Fibroblast of skin of left quadriceps (primary cell): ENCODE measurements at regions not wholly inside any gene's neighbourhood (a gene's known extent, or its start where the extent isn't known, plus 50 kb on each side); places are given as distances from the start of the nearest gene placed in this dataset.
"Not testable (repeated sequence)": the region's sequence is repeated elsewhere in the genome, so short reads cannot be mapped to it uniquely, and the experiment has no call there.

Experiments
- DNase-seq, 2 experiments: peaks; one replicate each; pipeline ENCODE4 v3.0.0-alpha.2; 2013; ENCODE audit warnings: low read depth in 2 of 2

DNA sequence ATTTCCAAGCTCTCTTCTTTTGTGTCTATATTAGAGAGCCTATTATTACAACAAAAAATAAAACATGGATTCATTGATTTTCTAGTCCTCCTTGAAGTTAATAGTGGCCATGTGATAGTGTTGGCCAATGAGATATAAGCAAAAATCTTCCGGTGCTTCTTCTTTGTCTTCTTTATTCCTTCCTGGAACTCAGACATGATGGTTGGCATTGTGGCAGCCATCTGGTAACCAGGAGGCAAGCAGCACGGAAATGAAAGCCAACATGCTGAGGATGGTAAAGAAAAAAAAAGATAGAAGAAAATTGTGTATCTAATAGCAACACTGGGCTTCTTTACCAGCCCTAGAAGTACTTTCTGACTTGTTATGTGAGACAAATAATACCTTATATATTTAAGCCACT lies 50.8 kb upstream of the SEL1L start:
- DNase-seq: no peak

DNA sequence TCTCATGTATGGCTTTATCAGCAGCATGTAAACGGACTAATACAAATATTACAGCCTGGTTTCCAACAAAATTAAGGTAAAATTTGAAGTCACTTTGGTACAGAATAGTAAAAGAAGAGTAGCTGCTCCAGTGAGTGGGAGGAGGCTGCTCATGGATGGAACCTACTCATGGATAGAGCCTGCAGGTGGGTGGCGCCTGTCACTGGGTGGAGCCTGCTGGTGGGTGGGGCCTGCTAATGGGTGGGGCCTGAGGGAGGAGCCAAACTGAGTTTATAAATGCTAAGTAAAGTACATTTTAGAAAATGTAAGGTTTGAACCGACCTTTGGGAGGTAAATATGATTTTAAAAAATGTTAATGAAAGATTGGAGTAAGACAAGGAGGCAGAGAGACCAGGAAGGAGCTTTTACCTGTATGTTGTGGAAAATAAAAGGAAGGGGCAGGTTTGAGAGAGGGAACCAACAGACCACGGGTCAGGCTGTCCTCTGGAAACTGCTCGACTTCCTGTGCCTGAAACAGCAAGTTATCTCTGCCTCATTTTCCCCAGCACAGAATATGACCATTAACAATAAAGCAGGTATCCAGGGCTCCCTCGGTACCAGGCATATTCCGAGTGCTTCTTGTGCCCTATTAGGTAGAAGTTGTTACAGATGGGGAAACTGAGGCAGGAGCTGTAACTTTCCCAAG lies 55.9 kb upstream of the SEL1L start:
- no peak for DNase-seq

DNA sequence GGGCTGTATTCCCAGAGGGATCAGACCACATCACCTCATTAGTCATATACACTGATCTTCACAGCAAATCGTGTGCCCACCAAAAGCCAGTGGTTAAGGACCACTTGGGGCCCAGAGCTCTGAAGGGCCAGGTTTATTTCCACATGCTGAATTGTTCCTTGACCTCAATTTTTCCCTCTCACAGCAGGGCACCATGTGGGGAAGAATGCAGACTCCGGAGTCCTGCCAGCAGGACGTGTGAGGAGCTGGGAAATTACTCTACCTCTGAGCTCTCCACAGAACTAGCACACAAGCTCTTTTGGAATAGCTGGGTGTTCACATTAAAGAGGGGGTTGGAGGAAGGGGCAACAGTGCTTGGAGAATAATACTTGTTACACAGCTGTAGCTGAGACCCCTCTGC lies 57.6 kb upstream of the SEL1L start:
- no peak for DNase-seq

DNA sequence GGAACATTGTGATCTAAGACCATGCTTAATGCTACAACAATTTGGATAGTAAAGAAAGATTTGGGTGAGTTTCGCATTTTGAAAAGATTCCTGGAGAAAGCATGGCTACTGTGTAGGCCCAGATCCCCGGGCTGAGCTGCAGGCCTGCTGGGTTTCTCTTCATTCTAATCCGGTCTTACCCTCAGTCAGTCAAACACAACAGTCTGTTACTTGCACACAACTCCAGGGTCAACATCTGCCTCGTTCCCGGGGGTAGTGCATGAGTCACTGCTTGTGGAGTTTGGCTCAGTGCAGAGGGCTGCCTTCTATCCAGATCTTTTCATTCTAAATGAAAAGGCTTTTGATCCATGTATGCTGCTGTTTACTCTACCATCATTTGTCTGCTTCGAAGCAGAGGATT lies 60.4 kb upstream of the SEL1L start:
- DNase-seq: no peak

DNA sequence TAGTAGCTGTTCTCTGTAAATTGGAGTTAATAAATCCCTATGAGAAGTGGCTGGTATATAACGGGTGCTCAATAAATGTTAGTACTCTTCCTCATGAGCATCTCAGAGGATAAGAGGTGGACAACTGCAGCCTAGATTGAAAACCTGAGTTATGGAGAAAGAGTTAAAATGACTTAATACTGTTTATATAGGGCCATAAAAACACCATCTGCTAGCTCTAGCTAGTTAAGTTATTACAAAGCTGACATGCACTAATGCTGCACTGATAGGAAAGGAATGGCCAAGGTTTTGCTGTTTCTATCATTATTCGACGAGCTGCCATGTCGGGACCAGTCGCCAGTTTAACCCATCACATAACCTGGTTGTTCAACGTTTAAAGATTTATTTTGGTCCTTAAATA lies 72.0 kb upstream of the SEL1L start:
- DNase-seq: no peak

DNA sequence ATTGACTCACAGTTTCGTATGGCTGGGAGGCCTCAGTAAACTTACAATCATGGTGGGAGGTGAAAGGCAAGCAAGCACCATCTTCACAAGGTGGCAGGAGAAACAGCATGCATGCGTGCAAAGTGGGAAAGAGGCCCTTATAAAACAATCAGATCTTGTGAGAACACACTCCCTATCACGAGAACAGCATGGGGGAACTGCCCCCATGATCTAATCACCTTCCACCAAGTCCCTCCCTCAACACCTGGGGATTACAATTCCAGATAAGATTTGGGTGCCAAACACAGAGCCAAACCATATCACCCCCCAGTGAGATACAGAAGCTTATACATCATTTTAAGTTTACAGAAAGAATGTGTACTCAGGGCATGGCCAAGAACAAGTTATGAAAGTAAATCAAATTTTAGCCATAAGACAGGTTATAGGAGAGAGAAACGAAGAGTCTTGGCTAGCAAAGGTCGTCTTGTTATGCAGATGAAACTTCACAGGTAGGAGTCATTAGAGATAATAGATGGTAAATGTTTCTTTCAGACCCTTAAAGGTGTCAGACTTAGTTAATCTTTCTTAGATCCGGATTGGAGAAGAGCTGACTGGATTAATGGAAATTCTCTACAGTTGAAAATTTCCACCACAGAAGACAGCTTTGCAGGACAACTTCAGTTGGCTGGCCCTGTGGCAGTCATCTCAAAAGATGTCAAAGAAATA lies 79.8 kb upstream of the SEL1L start:
- DNase-seq: no peak

DNA sequence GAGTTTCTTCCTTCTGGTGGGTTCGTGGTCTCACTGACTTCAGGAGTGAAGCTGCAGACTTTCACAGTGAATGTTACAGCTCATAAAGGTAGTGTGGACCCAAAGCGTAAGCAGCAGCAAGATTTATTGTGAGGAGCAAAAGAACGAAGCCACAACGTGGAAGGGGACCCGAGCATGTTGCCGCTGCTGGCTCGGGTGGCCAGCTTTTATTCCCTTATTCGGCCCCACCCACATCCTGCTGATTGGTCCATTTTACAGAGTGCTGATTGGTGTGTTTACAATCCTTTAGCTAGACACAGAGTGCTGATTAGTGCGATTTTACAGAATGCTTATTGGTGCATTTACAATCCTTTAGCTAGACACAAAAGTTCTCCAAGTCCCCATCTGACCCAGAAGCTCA lies 80.6 kb upstream of the SEL1L start:
- not testable (repeated sequence) for DNase-seq

DNA sequence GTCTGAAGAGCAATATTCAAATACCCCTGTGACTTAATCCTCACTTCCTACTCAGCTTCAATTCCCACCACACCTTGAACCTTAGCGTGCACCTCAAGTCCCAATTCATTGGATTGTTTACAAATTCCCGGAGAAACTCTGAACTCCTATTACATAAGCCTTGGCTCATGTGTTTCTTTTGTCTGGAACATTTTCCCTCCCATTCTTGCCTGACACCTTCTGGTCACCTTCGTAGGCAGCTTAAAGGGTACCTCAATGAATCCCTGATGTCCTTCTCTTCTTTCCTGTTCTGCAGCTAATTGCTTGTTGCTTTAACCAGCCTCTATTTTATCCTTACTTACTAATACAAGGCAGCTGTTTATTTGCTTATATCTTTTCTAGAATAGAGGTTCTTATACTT lies 85.0 kb upstream of the SEL1L start:
- no peak for DNase-seq

DNA sequence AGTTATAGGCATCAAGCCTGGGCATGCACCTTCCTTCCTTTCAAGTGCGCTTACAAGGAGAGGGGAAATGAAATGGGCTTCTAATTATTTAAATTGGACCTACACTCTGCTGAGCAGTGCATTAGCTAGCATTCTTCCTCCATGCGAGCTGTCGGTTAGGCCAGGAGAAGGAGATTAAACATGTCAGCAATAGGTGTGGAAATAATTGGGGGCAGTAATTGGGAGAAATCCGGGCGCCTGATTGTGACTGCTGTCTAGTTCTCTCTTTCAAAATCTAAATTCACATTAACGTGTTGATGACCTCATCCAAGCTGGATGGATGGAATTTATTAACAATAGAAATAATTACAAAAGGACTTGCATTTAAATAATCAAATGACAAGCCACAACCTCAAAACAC lies 86.2 kb upstream of the SEL1L start:
- DNase-seq: no peak

DNA sequence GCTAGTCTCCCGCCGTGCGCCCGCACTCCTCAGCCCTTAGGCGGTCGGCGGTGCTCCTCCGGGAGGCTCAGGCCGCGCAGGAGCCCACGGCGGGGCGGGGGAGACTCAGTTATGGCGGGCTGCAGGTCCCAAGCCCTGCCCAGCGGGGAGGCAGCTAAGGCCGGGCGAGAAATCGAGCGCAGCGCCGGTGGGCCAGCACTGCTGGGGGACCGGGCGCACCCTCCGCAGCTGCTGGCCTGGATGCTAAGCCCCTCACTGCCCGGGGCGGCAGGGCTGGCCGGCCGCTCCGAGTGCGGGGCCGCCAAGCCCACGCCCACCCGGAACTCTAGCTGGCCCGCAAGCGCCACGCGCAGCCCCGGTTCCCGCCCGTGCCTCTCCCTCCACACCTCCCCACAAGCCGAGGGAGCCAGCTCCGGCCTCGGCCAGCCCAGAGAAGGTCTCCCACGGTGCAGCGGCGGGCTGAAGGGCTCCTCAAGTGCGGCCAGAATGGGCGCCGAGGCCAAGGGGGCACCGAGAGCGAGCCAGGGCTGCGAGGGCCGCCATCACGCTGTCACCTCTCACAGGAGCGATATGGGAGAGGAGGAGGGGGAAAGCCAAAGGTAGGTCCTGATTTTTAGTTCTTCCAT lies 90.2 kb upstream of the SEL1L start:
- not testable (repeated sequence) for DNase-seq

DNA sequence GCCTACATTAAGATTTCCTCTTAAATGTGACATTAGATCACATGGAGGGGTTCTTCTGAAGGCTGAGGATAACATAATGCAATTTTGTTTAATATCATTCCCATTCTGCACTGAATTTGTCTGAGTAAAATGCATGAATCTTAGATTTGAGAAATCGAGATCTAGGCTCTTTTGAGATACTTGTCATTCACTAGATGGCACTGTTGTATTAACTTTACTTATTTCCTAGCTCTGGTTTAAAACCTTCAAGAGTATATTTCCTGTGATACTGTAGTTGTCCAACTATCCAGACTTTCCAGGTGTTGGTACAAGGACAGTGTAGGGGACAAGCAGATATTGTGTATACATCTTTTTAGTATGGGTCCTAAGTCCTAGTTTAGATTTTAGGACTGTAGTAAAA lies 91.7 kb upstream of the SEL1L start:
- no peak for DNase-seq

DNA sequence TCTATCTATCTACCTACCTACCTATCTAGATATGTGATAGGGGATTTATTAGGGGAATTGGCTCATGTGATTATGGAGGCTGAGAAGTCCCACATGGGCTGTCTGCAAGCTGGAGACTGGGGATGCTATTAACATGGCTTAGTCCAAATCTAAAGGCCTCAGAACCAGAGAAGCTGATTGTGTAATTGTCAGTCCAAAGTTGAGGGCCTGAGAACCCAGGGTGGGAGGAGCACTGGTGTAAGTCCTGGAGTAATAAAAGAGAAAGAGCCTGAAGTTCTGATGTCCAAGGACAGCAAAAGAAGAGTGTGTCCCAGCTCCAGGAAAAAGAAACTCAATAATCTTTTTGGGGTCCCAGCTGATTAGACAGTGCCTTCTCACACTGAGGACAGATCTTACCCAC lies 98.5 kb upstream of the SEL1L start:
- no peak for DNase-seq

DNA sequence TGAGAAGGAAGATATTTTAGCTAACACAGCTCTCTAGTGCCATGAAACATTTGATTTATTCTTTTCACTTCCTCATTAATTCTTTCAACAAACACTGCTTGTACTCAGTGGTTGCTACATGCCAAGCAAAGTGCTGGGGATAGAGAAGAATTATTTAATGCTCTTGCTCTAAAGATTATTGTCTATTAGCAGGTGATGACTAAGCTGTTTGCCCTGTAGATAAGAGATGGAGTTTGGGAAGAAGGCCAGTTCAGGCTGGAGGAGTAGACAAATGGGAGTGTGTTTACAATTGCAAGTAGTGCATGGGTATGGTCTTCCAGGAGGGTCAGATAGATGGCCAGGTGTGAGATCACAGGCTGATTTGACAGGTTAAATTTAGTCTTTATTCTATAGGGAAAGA lies 99.8 kb upstream of the SEL1L start:
- no peak for DNase-seq

DNA sequence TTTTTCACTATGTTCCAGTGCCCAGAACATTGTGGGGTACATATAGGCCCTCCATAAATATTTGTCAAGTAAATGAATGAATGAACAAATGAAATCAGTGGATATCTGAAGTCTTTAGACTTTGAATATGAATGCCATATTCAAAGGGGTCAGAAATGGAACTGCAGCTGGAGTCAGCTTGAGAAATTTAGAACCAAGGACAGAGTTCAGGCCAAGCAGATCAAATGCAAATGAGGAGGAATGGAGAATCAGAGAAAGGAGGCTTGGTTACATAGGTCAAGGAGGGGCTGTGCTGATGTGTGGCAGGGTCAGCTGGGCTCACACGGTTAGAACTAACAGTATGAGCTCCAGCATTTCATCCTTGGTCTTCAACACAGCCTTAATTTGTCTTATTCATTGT lies 104.0 kb upstream of the SEL1L start:
- no peak for DNase-seq

DNA sequence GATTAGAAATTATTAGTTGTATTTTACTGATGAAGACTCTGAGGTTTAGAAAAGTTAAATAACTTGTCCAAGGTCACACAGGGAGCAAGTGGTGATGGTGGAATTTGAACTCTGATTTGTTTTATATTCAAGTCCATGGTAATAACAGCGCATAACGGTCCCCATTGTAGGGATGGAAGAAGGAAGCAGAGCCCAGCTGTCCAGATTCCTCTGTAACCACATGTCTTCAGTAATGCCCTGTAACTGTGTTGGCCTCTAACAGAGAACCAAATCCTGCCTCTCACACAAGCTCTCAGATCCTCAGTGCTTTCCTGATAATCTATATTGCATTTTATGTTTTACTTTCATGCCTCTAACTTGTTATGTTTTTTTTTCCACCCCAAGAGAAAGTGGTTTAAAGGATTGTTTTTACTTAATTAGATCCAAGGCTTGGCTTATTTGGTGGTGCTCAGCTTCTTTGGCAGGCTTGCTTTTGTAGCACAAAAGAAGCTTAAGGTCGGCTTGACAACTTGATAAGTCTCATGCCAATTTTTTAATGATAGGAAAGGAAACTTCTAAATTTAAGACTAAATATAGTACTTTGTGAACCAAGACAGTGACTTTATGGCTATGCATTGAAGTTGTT lies 105.1 kb upstream of the SEL1L start:
- no peak for DNase-seq

DNA sequence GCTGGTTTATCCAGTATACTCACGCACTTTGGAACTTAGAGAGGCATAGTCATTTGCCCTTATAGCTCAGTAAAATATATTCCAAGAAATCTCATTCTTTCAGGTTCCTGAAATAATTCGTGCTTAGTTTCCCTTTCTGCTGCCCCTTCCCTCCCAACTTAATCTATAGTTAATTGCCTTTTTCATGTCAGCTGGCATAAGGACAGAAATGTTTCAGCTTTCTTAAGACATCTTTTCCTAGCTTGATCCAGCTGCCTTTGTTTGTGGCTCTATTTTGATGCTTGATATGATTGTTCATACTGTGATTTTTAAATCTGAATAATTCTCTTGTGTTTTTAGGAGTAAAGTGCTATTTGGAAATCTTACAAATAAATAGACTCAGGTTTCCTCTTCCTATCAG lies 120.0 kb upstream of the SEL1L start:
- no peak for DNase-seq

DNA sequence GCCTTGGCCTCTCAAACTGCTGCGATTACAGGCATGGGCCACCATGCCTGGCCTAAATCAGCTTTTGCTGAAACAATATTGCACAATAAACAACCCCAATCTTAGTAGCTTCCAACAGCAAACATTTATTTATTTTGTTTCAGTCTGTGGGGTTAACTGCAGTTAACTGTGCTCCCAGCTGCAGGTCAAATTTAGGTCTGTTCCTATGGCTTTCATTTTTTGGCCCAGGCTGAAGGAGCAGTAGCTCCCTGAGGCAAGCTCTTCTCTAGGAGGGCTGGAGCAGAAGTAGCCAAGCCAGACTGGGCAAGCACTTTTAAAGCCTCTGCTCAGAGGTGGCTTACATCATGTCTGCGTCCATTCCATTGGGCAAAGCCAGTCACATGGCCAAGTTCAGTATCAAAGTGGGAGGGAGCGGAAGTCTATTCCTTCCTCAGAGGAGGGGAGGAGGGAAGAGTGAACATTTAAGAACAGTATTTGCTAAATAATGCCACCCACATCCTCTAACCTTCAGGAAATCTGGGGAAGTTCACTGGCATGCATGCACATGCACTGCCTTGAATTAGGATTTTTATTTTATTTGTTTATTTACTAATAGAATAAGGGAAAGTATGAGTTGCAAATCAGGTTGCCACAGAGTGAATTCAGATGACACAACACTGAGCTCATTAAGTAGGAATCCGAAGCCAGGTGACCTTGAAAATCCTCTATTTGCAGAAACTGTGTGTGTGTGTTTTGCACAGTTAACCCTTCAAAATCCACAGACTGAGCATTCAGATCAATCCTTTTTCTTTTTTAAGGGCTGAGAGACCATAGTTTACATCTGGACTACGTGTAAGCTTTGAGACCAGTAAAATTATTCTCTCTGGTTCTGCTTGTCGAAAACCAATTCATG lies 122.0 kb upstream of the SEL1L start:
- no peak for DNase-seq

DNA sequence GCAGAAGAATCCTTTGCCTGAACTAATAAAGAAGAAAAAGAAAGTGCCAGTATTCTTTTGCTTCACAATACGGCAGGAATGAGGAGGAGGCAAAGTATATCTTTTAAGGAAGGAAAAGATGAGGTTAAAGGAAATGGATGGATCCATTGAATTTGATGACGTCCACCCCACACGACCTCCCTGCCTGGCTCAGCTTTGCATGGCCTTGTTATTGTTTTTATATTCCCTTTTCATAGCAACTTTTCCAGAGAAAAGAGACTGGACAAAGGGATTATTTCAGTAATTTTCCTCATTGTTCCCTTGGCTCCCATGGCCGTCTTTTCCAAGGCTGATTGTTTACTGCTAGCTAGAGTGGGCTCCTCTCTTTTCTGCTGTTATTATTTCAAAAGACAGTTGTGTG lies 123.2 kb upstream of the SEL1L start:
- no peak for DNase-seq

DNA sequence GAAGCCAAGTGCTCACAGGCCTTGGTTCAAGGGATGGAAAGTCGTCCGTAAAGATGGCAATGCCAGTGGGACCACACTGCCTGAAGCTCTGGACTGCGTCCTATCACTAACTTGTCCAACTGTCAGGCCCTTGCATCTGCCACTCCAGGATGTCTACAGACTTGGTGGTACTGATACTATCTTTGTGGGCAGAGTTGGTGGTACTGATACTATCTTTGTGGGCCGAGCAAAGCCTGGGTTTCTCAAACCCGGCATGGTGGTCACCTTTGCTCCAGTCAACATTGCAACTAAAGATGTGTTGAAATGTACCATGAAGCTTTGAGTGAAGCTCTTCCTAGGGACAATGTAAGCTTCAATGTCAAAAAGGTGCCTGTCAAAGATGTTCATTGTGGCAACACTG lies 128.4 kb upstream of the SEL1L start:
- no peak for DNase-seq

DNA sequence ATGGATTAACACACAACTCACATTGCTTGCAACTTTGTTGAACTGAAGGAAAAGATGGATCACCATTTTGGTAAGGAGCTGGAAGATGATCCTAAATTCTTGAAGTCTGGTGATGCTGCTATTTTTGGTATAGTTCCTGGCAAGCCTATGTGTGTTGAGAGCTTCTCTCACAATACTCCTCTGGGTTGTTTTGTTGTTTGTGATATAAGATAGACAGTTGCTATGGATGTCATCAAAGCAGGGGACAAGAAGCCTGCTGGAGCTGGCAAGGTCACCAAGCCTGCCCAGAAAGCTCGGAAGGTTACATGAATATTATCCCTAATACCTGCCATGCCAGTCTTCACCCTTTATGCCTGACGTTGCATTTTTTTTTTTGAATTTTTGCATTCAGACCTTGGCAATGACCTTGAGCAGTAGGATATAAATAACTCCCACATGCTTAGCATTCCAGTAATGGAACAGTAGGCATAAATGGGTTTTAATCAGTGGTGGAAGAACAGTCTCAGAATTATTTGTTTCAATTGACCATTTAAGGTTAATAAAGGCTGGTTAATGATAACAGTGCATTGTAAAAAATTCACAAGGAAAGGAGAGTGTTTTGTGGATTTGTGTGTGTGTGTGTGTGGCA lies 129.0 kb upstream of the SEL1L start:
- no peak for DNase-seq

DNA sequence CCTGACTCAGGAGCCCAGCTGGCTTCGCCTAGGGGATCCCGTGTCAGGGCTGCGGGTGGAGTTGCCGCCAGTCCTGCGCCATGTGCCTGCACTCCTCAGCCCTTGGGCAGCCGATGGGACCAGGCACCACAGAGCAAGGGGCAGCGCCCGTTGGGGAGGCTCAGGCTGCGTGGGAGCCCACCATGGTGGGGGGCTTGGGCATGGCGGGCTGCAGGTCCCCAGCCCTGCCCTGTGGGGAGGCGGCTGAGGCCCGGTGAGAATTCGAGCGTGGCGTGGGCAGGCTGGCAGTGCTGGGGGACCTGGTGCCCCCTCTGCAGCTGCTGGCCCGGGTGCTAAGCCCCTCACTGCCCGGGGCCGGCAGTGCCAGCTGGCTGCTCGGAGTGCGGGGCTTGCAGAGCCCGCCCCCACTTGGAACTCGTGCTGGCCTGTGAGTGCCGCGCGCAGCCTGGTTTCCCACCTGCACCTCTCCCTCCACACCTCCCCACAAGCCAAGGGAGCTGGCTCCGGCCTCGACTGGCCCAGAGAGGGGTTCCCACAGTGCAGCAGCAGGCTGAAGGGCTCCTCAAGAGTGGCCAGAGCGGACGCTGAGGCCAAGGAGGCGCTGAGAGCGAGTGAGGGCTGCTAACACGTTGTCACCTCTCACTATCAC lies 135.1 kb upstream of the SEL1L start:
- DNase-seq: no peak
